SU-DHL-6 (cell line): ENCODE measurements at regions not wholly inside any gene's neighbourhood (a gene's known extent, or its start where the extent isn't known, plus 50 kb on each side); places are given as distances from the start of the nearest gene placed in this dataset.

Experiments used
- H2AFZ ChIP-seq: fragments of 200-600 bp; sonication (generic); 2 replicates; pipeline ENCODE4 v1.6.1; 2014; ENCODE audit warnings: low read depth, mild to moderate bottlenecking, moderate library complexity, mixed read lengths, antibody characterized with exemption, low read length; ENCODE audit not compliant: severe bottlenecking
- H3F3A ChIP-seq: fragments of 200-600 bp; shearing (Covaris generic); 2 replicates; pipeline ENCODE4 v1.6.0; 2016; ENCODE audit warnings: antibody characterized with exemption, mild to moderate bottlenecking; ENCODE audit not compliant: insufficient read depth
- H3K27ac ChIP-seq: fragments of 200-600 bp; sonication (generic); 2 replicates; pipeline ENCODE4 v1.5.1; 2016; ENCODE audit warnings: low read depth, mild to moderate bottlenecking, low read length, moderate library complexity, mixed read lengths
- H3K27me3 ChIP-seq: fragments of 200-600 bp; sonication (generic), shearing (Covaris generic); 2 replicates; pipeline ENCODE4 v1.6.0; 2014; ENCODE audit warnings: mild to moderate bottlenecking, low read length
- H3K36me3 ChIP-seq: fragments of 200-600 bp; sonication (generic); 2 replicates; pipeline ENCODE4 v1.6.1; 2014; ENCODE audit warnings: mild to moderate bottlenecking, low read length, mixed read lengths
- H3K4me2 ChIP-seq: fragments of 300-600, 200-600 bp; shearing (Covaris generic), sonication (generic); 2 replicates; pipeline ENCODE4 v1.6.0; 2014; ENCODE audit warnings: low read length, low read depth, mild to moderate bottlenecking; ENCODE audit not compliant: poor library complexity, severe bottlenecking
- H3K4me3 ChIP-seq: fragments of 200-600 bp; sonication (generic); 2 replicates; pipeline ENCODE4 v1.5.1; 2014; ENCODE audit warnings: antibody characterized with exemption, low read length, mild to moderate bottlenecking, mixed read lengths; ENCODE audit not compliant: insufficient read depth, poor library complexity, severe bottlenecking
- H3K79me2 ChIP-seq: fragments of 200-600 bp; sonication (generic); 2 replicates; pipeline ENCODE4 v1.6.1; 2014; ENCODE audit warnings: mild to moderate bottlenecking, low read length, moderate library complexity; ENCODE audit not compliant: insufficient read depth
- H3K9ac ChIP-seq: fragments of 200-600 bp; sonication (generic); 2 replicates; pipeline ENCODE4 v1.7.0; 2014; ENCODE audit warnings: mild to moderate bottlenecking, low read length
- H3K9me2 ChIP-seq: fragments of 200-600 bp; sonication (generic); replicated peaks from 2 replicates; pipeline ENCODE4 v1.6.1; 2014; ENCODE audit warnings: low read length; ENCODE audit not compliant: insufficient read depth
- H3K9me3 ChIP-seq: fragments of 200-600 bp; sonication (generic); 2 replicates; pipeline ENCODE4 v1.6.1; 2014; ENCODE audit warnings: low read length, mixed read lengths; ENCODE audit not compliant: insufficient read depth
- H4K20me1 ChIP-seq: fragments of 200-600 bp; sonication (generic); 2 replicates; pipeline ENCODE4 v1.6.1; 2014; ENCODE audit warnings: low read depth, mild to moderate bottlenecking, antibody characterized with exemption, low read length, moderate library complexity, mixed read lengths
- EZH2phosphoT487 ChIP-seq: fragments of 200-600 bp; sonication (generic), shearing (Covaris generic); conservative IDR thresholded peaks from 2 replicates; pipeline ENCODE4 v1.6.1; 2018; ENCODE audit warnings: mild to moderate bottlenecking, antibody characterized with exemption, low read length, moderate library complexity, mixed read lengths
- TF ChIP-seq, protein P1 (sequence below): fragments of 200-600 bp; sonication (generic); IDR thresholded peaks from one replicate; pipeline ENCODE4 v1.5.1; 2017; ENCODE audit warnings: antibody characterized with exemption, mild to moderate bottlenecking, low read length, moderate library complexity; ENCODE audit not compliant: insufficient read depth, poor library complexity, severe bottlenecking

DNA sequence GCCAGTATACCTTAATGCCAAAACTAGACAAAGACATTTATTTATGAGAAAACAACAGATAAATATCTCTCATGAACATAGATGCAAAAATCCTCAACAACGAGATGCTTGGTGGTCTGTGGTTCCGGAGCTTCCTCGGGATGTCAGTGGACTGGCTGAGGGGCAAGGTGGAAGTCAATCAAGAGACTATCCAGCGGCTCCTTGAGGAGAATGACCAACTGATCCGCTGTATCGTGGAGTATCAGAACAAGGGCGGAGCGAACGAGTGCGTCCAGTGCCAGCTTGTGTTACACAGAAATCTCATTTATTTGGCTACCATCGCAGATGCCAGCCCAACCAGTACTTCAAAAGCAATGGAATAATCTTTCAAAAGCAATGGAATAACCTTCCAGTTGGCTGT, 60.0 kb upstream of the PARD3 start:
- no peaks in the 10 kb centered on the region for H3K27me3 ChIP-seq
- no peaks in the 10 kb centered on the region for H3F3A ChIP-seq
- H3K9ac ChIP-seq: no peak overlapping the region
- no peaks in the 10 kb centered on the region for H4K20me1 ChIP-seq
- H2AFZ ChIP-seq: no peak overlapping the region
- no peaks in the 10 kb centered on the region for H3K79me2 ChIP-seq
- H3K9me2 ChIP-seq: no peaks in the 10 kb centered on the region
- no peak overlapping the region for H3K27ac ChIP-seq
- no peaks in the 10 kb centered on the region for H3K9me3 ChIP-seq
- H3K4me3 ChIP-seq: no peak overlapping the region
- no peaks in the 10 kb centered on the region for H3K36me3 ChIP-seq
- no peak for TF ChIP-seq EZH2phosphoT487
- TF ChIP-seq, protein P1, sequence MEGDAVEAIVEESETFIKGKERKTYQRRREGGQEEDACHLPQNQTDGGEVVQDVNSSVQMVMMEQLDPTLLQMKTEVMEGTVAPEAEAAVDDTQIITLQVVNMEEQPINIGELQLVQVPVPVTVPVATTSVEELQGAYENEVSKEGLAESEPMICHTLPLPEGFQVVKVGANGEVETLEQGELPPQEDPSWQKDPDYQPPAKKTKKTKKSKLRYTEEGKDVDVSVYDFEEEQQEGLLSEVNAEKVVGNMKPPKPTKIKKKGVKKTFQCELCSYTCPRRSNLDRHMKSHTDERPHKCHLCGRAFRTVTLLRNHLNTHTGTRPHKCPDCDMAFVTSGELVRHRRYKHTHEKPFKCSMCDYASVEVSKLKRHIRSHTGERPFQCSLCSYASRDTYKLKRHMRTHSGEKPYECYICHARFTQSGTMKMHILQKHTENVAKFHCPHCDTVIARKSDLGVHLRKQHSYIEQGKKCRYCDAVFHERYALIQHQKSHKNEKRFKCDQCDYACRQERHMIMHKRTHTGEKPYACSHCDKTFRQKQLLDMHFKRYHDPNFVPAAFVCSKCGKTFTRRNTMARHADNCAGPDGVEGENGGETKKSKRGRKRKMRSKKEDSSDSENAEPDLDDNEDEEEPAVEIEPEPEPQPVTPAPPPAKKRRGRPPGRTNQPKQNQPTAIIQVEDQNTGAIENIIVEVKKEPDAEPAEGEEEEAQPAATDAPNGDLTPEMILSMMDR: no peak
- H3K4me2 ChIP-seq: no peak overlapping the region

DNA sequence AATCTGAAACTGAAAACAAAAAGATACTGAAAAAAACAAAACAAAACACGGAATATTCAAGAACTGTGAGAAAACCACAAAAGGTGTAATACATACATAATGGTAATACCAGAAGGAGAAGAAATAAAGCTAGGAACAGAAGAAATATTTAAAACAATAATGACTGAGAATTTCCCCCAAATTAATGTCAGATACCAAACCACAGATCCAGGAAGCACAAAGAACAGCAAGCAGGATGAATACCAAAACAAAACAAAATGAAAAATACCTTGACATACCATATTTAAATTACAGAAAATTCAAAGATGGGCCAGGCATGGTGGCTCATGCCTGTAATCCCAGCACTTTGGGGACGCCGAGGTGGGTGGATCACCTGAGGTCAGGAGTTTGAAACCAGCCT, 57.7 kb upstream of the PARD3 start:
- no peaks in the 10 kb centered on the region for H3K36me3 ChIP-seq
- no peak overlapping the region for H3K4me3 ChIP-seq
- TF ChIP-seq, protein P1: no peak
- no peak for TF ChIP-seq EZH2phosphoT487
- no peaks in the 10 kb centered on the region for H3K9me2 ChIP-seq
- H3K4me2 ChIP-seq: no peak overlapping the region
- no peak overlapping the region for H3K9ac ChIP-seq
- H3K79me2 ChIP-seq: no peaks in the 10 kb centered on the region
- H3K27ac ChIP-seq: no peak overlapping the region
- no peaks in the 10 kb centered on the region for H3F3A ChIP-seq
- H2AFZ ChIP-seq: no peak overlapping the region
- H3K9me3 ChIP-seq: no peaks in the 10 kb centered on the region
- H3K27me3 ChIP-seq: no peaks in the 10 kb centered on the region
- H4K20me1 ChIP-seq: no peaks in the 10 kb centered on the region

DNA sequence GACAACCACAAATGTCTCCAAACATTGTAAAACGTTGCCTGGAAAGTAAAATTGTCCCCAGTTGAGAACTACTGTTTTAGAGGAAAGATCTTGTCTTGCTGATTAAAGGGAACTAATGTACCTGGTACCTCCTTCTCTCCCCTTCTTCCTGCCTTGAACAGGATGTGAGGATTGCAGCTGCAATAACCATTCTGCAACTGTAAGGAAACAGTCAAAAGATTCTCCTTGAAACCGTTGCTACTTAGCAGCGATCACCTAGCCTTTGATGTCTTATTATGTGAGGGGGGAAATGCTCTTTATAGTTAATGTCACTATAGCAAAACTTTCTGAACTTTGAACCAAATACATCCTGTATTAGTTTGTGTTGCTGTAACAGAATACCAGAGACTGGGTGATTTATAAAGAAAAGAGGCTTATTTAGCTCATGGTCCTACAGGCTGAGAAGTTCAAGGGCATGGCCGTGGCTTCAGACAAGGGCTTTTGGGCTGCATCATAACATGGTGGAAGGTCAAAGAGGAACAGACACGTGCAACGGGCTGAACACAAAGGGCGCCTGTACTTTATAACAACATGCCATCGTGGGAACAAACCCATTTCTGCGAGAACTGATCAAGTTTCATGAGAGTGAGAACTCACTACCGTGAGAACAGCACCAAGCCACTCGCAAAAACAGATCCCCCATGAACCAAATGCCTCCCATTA, 54.2 kb upstream of the PARD3 start:
- no peaks in the 10 kb centered on the region for H3F3A ChIP-seq
- H3K4me2 ChIP-seq: no peak overlapping the region
- no peaks in the 10 kb centered on the region for H3K36me3 ChIP-seq
- H3K4me3 ChIP-seq: no peak overlapping the region
- H4K20me1 ChIP-seq: no peaks in the 10 kb centered on the region
- no peaks in the 10 kb centered on the region for H3K79me2 ChIP-seq
- no peaks in the 10 kb centered on the region for H3K9me2 ChIP-seq
- no peaks in the 10 kb centered on the region for H3K27me3 ChIP-seq
- no peak overlapping the region for H2AFZ ChIP-seq
- no peak overlapping the region for H3K27ac ChIP-seq
- H3K9me3 ChIP-seq: no peaks in the 10 kb centered on the region
- H3K9ac ChIP-seq: no peak overlapping the region
- TF ChIP-seq, protein P1: no peak
